Thymus (tissue), 11 donors: ENCODE measurements at regions not wholly inside any gene's neighbourhood (a gene's known extent, or its start where the extent isn't known, plus 50 kb on each side); places are given as distances from the start of the nearest gene placed in this dataset.

Experiments
- DNase-seq, 9 donors: peaks; one replicate each; pipeline ENCODE4 v3.0.0-alpha.2; 2013; ENCODE audit warnings: low spot score in 9 of 9, low read depth in 6 of 9, missing footprints in 1 of 9
- H3K27ac ChIP-seq, 2 donors: one replicate each; pipeline ENCODE4 v1.5.1; 2013; ENCODE audit warnings: control low read depth in 1 of 2, low read depth in 1 of 2, low read length in 1 of 2, mild to moderate bottlenecking in 1 of 2, moderate library complexity in 1 of 2
- H3K27me3 ChIP-seq, 2 donors: one replicate each; pipeline ENCODE4 v1.5.1; 2013; ENCODE audit warnings: low read length in 1 of 2; ENCODE audit not compliant: control insufficient read depth in 2 of 2, insufficient read depth in 1 of 2
- H3K36me3 ChIP-seq, 2 donors: one replicate each; pipeline ENCODE4 v1.5.1; 2013; ENCODE audit warnings: low read length in 1 of 2, mild to moderate bottlenecking in 1 of 2, moderate library complexity in 1 of 2; ENCODE audit not compliant: control insufficient read depth in 2 of 2, insufficient read depth in 2 of 2
- H3K4me1 ChIP-seq, 2 donors: one replicate each; pipeline ENCODE4 v1.5.1; 2013; ENCODE audit warnings: low read length in 2 of 2; ENCODE audit not compliant: control insufficient read depth in 2 of 2, insufficient read depth in 2 of 2
- H3K4me3 ChIP-seq, 2 donors: one replicate each; pipeline ENCODE4 v1.5.1; 2013; ENCODE audit warnings: low read length in 2 of 2, control low read depth in 1 of 2, mild to moderate bottlenecking in 1 of 2
- H3K9me3 ChIP-seq, 2 donors: one replicate each; pipeline ENCODE4 v1.5.1; 2013; ENCODE audit warnings: low read length in 1 of 2, mild to moderate bottlenecking in 1 of 2; ENCODE audit not compliant: control insufficient read depth in 2 of 2, insufficient read depth in 1 of 2
- WGBS: extraction: QIAGEN DNeasy Blood & Tissue Kit; methylation state at CpG from one replicate; pipeline ENCODE4 v1.1.7; 2013; 5-methylcytosine and 5-hydroxymethylcytosine counted together
- donor health status: healthy.

GRCh38 chr12:24172031-24172772 is 222.7 kb upstream of the SOX5 start:
- Histone ChIP-seq H3K27me3 (no peaks in the 10 kb centered on the region), H3K27ac (no peak overlapping the region), H3K4me3 (no peak overlapping the region), H3K4me1 (no peaks in the 10 kb centered on the region), H3K36me3 (no peaks in the 10 kb centered on the region), H3K9me3 (no peaks in the 10 kb centered on the region)
- WGBS: 76% methylated on average over 13 of the region's 13 CpGs
- DNase-seq: peak in 1 of 9 donors; percentile 3

- no peaks in the 10 kb centered on the region for H3K4me1 ChIP-seq
- H3K9me3 ChIP-seq: no peaks in the 10 kb centered on the region
- no peak overlapping the region for H3K27ac ChIP-seq
- H3K27me3 ChIP-seq: no peaks in the 10 kb centered on the region
- no peaks in the 10 kb centered on the region for H3K36me3 ChIP-seq
- H3K4me3 ChIP-seq: no peak overlapping the region
- no peak for DNase-seq
- WGBS: 97% methylated on average over 2 of the region's 2 CpGs
Measured at GRCh38 chr12:24155042-24155441, 205.6 kb upstream of the SOX5 start.

- Histone ChIP-seq H3K27me3 (no peaks in the 10 kb centered on the region), H3K27ac (no peak overlapping the region), H3K4me1 (no peaks in the 10 kb centered on the region), H3K36me3 (no peaks in the 10 kb centered on the region), H3K9me3 (no peaks in the 10 kb centered on the region), H3K4me3 (no peak overlapping the region)
- DNase-seq: no peak
- WGBS: 95% methylated on average over 2 of the region's 2 CpGs
Measured at GRCh38 chr12:24153079-24153478, 203.6 kb upstream of the SOX5 start.

GRCh38 chr12:24152270-24152669 is 202.8 kb upstream of the SOX5 start:
- Histone ChIP-seq H3K36me3 (no peaks in the 10 kb centered on the region), H3K4me1 (no peaks in the 10 kb centered on the region), H3K27me3 (no peaks in the 10 kb centered on the region), H3K27ac (no peak overlapping the region), H3K9me3 (no peaks in the 10 kb centered on the region), H3K4me3 (no peak overlapping the region)
- no peak for DNase-seq
- whole genome bisulfite sequencing: 96% methylated on average over 3 of the region's 3 CpGs

- peaks cover 0 to 5% of the 10 kb centered on the region in 2 donors for H3K9me3 ChIP-seq
Measured at GRCh38 chr12:24143928-24144327, 194.5 kb upstream of the SOX5 start.

GRCh38 chr12:24139035-24139434 is 189.6 kb upstream of the SOX5 start:
- 96% methylated on average over 9 of the region's 9 CpGs for WGBS
- Histone ChIP-seq H3K36me3 (no peaks in the 10 kb centered on the region), H3K27ac (no peak overlapping the region), H3K27me3 (no peaks in the 10 kb centered on the region), H3K4me3 (no peak overlapping the region), H3K4me1 (no peaks in the 10 kb centered on the region), H3K9me3 (no peaks in the 10 kb centered on the region)
- DNase-seq: no peak

More at GRCh38 chr12:24143928-24144327, 194.5 kb upstream of the SOX5 start:
- Histone ChIP-seq H3K36me3 (no peaks in the 10 kb centered on the region), H3K27me3 (no peaks in the 10 kb centered on the region), H3K27ac (no peak overlapping the region), H3K4me1 (no peaks in the 10 kb centered on the region), H3K4me3 (no peak overlapping the region)
- DNase-seq: no peak

GRCh38 chr12:24138041-24138440 is 188.6 kb upstream of the SOX5 start:
- no peak overlapping the region for H3K27ac ChIP-seq
- H3K4me3 ChIP-seq: no peak overlapping the region
- H3K27me3 ChIP-seq: no peaks in the 10 kb centered on the region
- H3K4me1 ChIP-seq: no peaks in the 10 kb centered on the region
- H3K9me3 ChIP-seq: no peaks in the 10 kb centered on the region
- H3K36me3 ChIP-seq: no peaks in the 10 kb centered on the region
- WGBS: 24% methylated on average over 6 of the region's 6 CpGs
- DNase-seq: peak in 1 of 9 donors; percentile 7

- DNase-seq: no peak
- Histone ChIP-seq H3K36me3 (no peaks in the 10 kb centered on the region), H3K4me3 (no peak overlapping the region), H3K27ac (no peak overlapping the region), H3K9me3 (no peaks in the 10 kb centered on the region), H3K4me1 (no peaks in the 10 kb centered on the region), H3K27me3 (no peaks in the 10 kb centered on the region)
- WGBS: 94% methylated on average over 5 of the region's 5 CpGs
Measured at GRCh38 chr12:24135158-24135850, 185.8 kb upstream of the SOX5 start.

GRCh38 chr12:24134092-24134491 is 184.6 kb upstream of the SOX5 start:
- no peaks in the 10 kb centered on the region for H3K4me1 ChIP-seq
- H3K9me3 ChIP-seq: no peaks in the 10 kb centered on the region
- DNase-seq: no peak
- no peak overlapping the region for H3K4me3 ChIP-seq
- no peaks in the 10 kb centered on the region for H3K36me3 ChIP-seq
- H3K27ac ChIP-seq: no peak overlapping the region
- no peaks in the 10 kb centered on the region for H3K27me3 ChIP-seq
